ENCODE measurements at regions not wholly inside any gene's neighbourhood (a gene's known extent, or its start where the extent isn't known, plus 50 kb on each side); places are given as distances from the start of the nearest gene placed in this dataset.

- Histone ChIP-seq H3K27me3 (ENCODE audit: control insufficient read depth in 2 of 2, insufficient read depth in 2 of 2, low read length in 2 of 2) (no peaks in the 10 kb centered on the region), H3K4me3 (replicated peaks in 1 of 3; ENCODE audit: low read depth in 2 of 3, low read length in 3 of 3) (no peak overlapping the region), H3K36me3 (replicated peaks in 1 of 2; ENCODE audit: control insufficient read depth in 1 of 2, insufficient read depth in 2 of 2, low read length in 2 of 2) (no peaks in the 10 kb centered on the region), H3K79me2 (ENCODE audit: insufficient read depth, low read length) (no peaks in the 10 kb centered on the region), H4K20me1 (ENCODE audit: insufficient read depth, low read length) (no peaks in the 10 kb centered on the region), H3K27ac (ENCODE audit: low read depth in 1 of 2, low read length in 2 of 2) (no peak overlapping the region), H3K9ac (ENCODE audit: insufficient read depth, low read length, poor library complexity, severe bottlenecking) (no peak overlapping the region), H3K9me3 (replicated peaks in 1 of 2; ENCODE audit: control insufficient read depth in 1 of 2, insufficient read depth in 1 of 2, low read length in 2 of 2) (peaks cover 0 to 4% of the 10 kb centered on the region in 2 donors), H2AFZ (ENCODE audit: insufficient read depth, low read depth, low read length, poor library complexity, severe bottlenecking) (no peak overlapping the region), H3K4me2 (replicated peaks; ENCODE audit: extremely low read depth, low read length, poor library complexity, severe bottlenecking) (no peak overlapping the region), H3K4me1 (ENCODE audit: control insufficient read depth in 1 of 2, insufficient read depth in 2 of 2, low read length in 2 of 2) (no peaks in the 10 kb centered on the region)
- TF ChIP-seq CTCF (IDR thresholded peaks at IDR 0.05): no peak
- no CpG with 5 or more reads among the region's 2 CpGs for WGBS (ENCODE audit: insufficient coverage)
- H3K4me3 Mint-ChIP-seq: no peak overlapping the region
- intact Hi-C loops (cut with micrococcal nuclease): no loop called here
- no peaks in the 10 kb centered on the region for H3K36me3 Mint-ChIP-seq
- DNase-seq: no peak
- H3K9me3 Mint-ChIP-seq: peaks cover 0 to 9% (median 3%) of the 10 kb centered on the region in 7 donors
- no peaks in the 10 kb centered on the region for H3K4me1 Mint-ChIP-seq
- no peak overlapping the region for H3K27ac Mint-ChIP-seq
- H3K27me3 Mint-ChIP-seq (ENCODE audit: low read depth in 3 of 3): no peaks in the 10 kb centered on the region
These were observed 496.2 kb upstream of the HS3ST5 start for GRCh38 chr6:114839019-114839418.

GRCh38 chr6:114833211-114833610 is 490.4 kb upstream of the HS3ST5 start:
- H3K27ac ChIP-seq (ENCODE audit: low read depth in 1 of 2, low read length in 2 of 2): no peak overlapping the region
- no peaks in the 10 kb centered on the region for H3K27me3 Mint-ChIP-seq (ENCODE audit: low read depth in 3 of 3)
- no peaks in the 10 kb centered on the region for H3K36me3 ChIP-seq (replicated peaks in 1 of 2; ENCODE audit: control insufficient read depth in 1 of 2, insufficient read depth in 2 of 2, low read length in 2 of 2)
- peaks cover 0 to 7% (median 0%) of the 10 kb centered on the region in 7 donors for H3K9me3 Mint-ChIP-seq
- no peak for TF ChIP-seq CTCF (IDR thresholded peaks at IDR 0.05)
- H3K4me1 ChIP-seq (ENCODE audit: control insufficient read depth in 1 of 2, insufficient read depth in 2 of 2, low read length in 2 of 2): no peaks in the 10 kb centered on the region
- no peak overlapping the region for H3K9ac ChIP-seq (ENCODE audit: insufficient read depth, low read length, poor library complexity, severe bottlenecking)
- no peak overlapping the region for H3K4me3 ChIP-seq (replicated peaks in 1 of 3; ENCODE audit: low read depth in 2 of 3, low read length in 3 of 3)
- H3K79me2 ChIP-seq (ENCODE audit: insufficient read depth, low read length): no peaks in the 10 kb centered on the region
- no peaks in the 10 kb centered on the region for H3K9me3 ChIP-seq (replicated peaks in 1 of 2; ENCODE audit: control insufficient read depth in 1 of 2, insufficient read depth in 1 of 2, low read length in 2 of 2)
- H3K4me3 Mint-ChIP-seq: no peak overlapping the region
- H2AFZ ChIP-seq (ENCODE audit: insufficient read depth, low read depth, low read length, poor library complexity, severe bottlenecking): no peak overlapping the region
- H3K27ac Mint-ChIP-seq: no peak overlapping the region
- H4K20me1 ChIP-seq (ENCODE audit: insufficient read depth, low read length): no peaks in the 10 kb centered on the region
- intact Hi-C loops (cut with micrococcal nuclease): no loop called here
- H3K27me3 ChIP-seq (ENCODE audit: control insufficient read depth in 2 of 2, insufficient read depth in 2 of 2, low read length in 2 of 2): no peaks in the 10 kb centered on the region
- no peak for DNase-seq
- no peaks in the 10 kb centered on the region for H3K4me1 Mint-ChIP-seq
- H3K4me2 ChIP-seq (replicated peaks; ENCODE audit: extremely low read depth, low read length, poor library complexity, severe bottlenecking): no peak overlapping the region
- H3K36me3 Mint-ChIP-seq: no peaks in the 10 kb centered on the region
- no CpG with 5 or more reads among the region's 1 CpG for WGBS (ENCODE audit: insufficient coverage)
